HG03558 (cell line): ENCODE measurements at regions not wholly inside any gene's neighbourhood (a gene's known extent, or its start where the extent isn't known, plus 50 kb on each side); places are given as distances from the start of the nearest gene placed in this dataset.
"Not testable (repeated sequence)": the region's sequence is repeated elsewhere in the genome, so short reads cannot be mapped to it uniquely, and the experiment has no call there.

Experiments
- ATAC-seq: cut with Tn5 transposase; IDR thresholded peaks from one replicate; pipeline ENCODE4 v1.9.1; 2021; ENCODE audit warnings: moderate number of reproducible peaks; ENCODE audit not compliant: unreplicated experiment; ENCODE audit errors: extremely low read depth

DNA sequence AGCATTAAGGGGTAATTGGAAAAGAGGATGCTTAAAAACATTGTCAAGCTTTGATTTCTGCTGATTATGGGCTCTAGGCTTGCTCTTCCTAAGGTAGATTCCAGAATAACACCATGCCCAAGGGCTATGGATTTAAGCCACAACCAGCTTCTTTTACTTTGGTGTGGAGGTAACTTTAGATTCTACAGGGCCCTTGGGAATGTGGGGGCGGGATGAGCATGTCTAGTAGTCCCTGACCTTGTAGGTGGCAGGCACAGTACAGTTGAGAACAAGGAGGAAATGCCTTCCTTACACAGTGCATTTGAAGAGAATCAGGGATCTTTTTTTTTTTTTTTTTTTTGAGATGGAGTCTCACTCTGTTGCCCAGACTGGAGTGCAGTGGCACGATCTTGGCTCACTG lies 364.2 kb downstream of the NYAP2 start:
- no peak for ATAC-seq

DNA sequence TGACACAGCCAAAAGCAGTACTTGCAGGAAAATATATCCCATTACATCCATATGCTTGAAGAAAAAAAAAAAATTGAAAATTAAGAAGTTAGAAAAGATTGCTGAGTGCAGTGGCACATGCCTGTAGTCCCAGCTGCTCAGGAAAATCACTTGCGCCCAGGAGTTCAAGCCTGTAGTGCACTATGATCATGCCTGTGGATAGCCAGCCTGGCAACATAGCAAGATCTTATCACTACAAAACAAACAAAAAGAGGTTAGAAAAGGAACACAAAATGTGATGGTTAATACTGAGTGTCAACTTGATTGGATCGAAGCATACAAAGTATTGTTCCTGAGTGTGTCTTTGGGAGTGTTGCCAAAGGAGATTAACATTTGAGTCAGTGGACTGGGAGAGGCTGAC lies 361.9 kb downstream of the NYAP2 start:
- ATAC-seq = no peak

DNA sequence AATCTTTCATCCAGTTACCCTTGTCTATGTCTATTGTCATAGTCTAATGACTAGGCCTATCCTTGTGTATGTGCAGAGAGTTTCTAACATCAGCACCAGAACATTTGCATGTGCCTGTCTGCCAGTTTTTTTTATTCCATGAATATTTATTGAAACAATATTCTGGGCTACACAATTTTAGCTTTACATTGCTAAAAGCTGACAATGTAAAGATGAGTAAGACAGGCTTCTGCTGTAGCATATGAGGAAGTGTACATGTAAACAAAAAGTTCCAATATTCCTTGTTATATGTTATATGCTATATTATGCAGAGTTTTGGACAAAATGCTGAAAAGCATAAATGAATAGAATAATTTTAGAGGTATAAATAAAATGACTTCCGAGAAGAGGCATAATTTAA lies 357.7 kb downstream of the NYAP2 start:
- no peak for ATAC-seq

DNA sequence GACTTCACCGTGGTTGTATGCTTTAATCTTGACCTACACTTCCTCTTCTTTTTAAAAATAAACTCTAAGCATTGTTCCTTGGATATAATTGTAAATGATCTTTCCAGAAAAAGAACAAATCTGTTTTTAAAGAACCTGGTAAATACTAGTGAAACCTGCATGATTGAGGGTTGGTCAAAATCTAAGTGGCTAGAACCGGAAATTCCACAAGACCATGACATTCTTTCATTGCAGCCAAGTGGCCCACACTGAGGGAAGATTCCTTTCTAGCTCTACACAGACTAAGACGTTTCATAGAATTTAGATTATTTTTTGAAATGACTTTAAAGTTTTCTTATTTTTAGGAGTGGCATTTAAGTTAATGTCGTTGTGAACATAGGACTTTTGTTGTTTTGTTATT lies 356.7 kb downstream of the NYAP2 start:
- no peak for ATAC-seq

DNA sequence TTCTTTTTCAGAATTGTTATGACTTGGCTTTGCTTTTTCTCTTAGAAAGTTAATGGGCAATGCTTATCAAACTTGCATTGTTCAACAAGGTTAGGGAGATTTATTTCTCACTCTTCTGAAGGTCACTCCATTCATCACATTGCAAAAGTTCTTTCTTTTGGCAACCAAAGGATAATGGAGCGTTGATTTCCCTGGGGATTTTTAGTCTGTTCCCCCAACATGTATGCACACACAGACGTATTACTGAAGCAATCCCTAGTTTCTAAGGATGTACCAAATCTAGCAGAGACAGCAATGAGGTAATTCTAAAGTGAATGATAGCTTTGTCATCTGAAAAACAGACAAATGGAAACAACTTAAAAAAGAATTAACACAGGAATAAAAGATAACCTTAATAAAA lies 349.1 kb downstream of the NYAP2 start:
- no peak for ATAC-seq

DNA sequence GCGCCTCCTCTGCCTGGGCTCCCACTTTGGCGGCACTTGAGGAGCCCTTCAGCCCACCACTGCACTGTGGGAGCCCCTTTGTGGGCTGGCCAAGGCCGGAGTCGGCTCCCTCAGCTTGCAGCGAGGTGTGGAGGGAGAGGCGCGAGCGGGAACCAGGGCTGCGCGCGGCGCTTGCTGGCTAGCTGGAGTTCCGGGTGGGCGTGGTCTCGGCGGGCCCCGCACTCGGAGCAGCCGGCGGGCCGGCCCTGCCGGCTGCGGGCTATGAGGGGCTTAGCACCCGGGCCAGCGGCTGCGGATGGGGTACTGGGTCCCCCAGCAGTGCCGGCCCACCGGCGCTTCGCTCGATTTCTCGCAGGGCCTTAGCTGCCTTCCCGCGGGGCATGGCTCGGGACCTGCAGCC lies 344.5 kb downstream of the NYAP2 start:
- ATAC-seq = not testable (repeated sequence)

DNA sequence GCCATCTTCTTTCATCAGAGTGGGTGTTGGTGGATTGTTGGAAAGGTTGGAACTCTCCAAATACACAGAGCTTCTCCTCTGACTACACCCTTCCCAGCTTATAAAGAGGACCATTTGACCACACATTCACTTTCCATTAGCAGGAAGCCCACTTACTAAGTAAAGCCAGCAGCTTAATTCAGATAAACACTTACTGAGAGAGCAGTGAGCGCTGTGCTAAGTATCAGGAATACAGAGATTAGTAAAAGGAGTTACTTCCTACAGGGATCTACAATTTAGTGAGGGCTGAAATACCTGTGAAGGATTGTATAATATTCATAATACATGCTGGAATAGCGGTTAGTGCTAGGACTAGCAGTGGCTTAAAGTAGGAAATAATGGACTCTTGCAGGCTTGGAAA lies 343.0 kb downstream of the NYAP2 start:
- ATAC-seq = no peak

DNA sequence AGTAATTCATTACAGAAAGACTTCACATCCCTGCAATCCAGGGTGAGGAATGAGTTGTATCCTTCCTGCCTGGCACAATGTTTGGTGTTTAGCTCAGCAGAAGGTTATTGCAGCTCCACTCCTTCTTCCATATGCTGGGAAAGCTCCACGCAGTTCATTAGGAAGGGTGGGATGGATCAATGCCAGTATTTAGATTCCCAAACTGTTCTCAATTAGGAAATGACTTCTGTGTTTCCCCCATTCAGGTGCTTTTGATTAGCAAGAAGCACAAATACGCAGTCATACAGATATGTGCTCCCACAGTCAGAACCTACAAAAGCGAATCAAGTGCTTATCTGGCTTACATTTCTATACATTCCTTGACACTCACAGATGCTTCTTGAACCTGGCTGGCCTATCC lies 340.6 kb downstream of the NYAP2 start:
- no peak for ATAC-seq

DNA sequence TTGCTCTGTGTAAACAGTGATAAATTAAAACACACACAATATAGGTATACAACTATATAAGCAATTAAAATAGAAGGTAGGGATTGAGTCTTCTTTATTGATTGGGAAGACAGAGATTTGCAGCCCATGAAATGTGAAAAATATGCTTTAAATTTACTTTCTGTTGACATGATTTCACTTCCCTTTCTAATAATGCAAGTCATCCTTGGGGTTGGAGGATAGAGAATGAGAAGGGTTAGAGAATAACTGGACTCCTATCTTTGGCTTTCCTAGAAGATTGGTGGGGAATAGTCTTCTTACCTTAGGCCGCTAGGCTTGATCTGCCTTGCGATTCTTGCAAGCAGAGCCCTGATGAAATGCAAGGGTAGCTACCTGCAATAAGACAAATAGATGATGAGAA lies 339.8 kb downstream of the NYAP2 start:
- no peak for ATAC-seq

DNA sequence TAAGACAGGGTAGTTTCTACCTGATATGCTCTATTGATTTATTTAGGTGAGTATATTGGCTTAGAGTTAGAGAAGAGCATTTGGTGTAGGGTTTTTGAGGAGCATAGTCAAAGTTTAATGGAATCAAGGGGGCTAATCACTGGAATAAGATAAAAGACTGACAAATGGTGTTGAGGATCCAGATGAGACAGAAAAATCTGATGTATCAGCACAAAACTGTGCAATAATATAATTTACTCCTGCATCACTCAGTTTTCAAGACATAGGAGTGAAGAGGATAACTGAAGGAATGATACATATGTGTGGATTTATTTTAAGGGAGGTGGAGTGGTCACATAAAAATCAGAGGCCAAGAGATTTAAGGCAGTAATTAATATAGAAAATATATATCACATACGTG lies 339.2 kb downstream of the NYAP2 start:
- ATAC-seq = no peak

DNA sequence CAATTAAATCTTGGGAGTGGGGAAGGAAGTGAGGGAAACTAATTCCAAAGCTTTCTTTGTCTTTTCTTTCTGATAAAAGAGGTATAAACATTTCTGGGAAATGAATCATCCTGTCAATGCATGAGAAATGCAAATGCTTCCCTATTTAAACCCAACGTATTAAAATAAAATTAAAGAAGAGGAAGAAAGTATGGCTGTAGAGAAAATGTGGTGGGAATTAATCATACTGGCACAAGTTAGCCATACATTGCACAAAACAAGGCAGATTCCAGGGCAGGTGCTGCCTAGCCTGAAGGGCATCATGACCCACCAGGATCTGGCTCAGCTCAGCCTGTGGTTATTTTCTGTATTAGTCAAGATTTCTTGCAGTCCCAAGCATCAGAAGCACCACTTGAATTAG lies 338.0 kb downstream of the NYAP2 start:
- no peak for ATAC-seq

DNA sequence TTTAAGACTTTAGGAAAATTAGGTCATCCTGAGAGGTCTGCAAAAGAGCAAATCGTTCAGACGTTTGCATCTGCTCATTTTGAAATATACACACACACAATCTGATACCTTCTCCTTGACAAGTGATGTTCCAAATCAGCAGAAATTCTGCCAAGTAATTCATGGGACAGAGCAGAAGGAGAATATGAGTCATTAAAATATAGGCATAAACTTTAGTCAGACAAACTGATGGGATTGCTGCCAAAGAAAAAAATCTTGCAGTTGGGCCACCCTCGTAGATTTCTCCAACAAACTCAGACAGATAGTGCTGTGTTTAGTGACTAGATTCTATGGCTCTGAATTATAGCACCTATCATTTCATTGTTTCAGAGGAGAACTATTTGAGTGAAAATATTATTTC lies 336.3 kb downstream of the NYAP2 start:
- ATAC-seq = no peak

DNA sequence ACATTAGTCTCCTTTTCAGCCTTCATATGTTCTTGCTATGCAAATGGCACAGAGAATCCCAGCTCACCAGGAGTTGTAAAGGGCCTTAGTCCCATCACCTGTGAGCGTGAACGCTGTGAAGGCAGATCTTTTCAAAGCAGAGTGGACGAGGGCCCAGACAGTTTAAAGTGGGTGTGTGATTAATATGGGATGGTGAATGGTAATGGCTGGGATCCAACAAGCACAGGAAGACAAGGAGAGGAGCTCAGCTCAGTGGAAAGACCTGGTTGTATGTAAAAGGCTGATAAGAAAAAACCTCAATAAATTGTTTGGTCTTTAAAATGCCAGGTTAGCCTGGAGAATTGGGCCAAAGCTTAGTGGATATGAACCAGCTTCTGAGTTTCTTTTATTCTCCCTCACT lies 326.2 kb downstream of the NYAP2 start:
- no peak for ATAC-seq
